Activated CD4-positive, alpha-beta T cell treated with anti-CD3 and anti-CD28 coated beads for 36 hours (primary cell): ENCODE measurements at regions not wholly inside any gene's neighbourhood (a gene's known extent, or its start where the extent isn't known, plus 50 kb on each side); places are given as distances from the start of the nearest gene placed in this dataset.
"Not testable (repeated sequence)": the region's sequence is repeated elsewhere in the genome, so short reads cannot be mapped to it uniquely, and the experiment has no call there.

ENCODE experiments used
- ATAC-seq: fragments of 200-7000 bp; cut with Tn5 transposase; one replicate; pipeline ENCODE4 v1.10.0; 2021; ENCODE audit warnings: mild to moderate bottlenecking, moderate library complexity
- CTCF ChIA-PET: fragments of 350-600 bp; sonication (Branson Sonifier 250); formaldehyde crosslinking; loops from one replicate; lab custom pipeline; 2021; ENCODE audit warnings: antibody characterized with exemption; lab: Charles Lee
- POLR2A ChIA-PET: fragments of 350-600 bp; sonication (Branson Sonifier 250); formaldehyde crosslinking; loops from one replicate; lab custom pipeline; 2021; ENCODE audit warnings: antibody characterized with exemption, inconsistent platforms; lab: Charles Lee
- DNase-seq: peaks from one replicate; pipeline ENCODE4 v3.0.0-alpha.2; 2020
- H3K27ac Mint-ChIP-seq: one replicate; pipeline ENCODE4 v1.8.0; 2021; ENCODE audit warnings: mixed read lengths
- H3K27me3 Mint-ChIP-seq: one replicate; pipeline ENCODE4 v1.8.0; 2021; ENCODE audit warnings: mixed read lengths
- H3K36me3 Mint-ChIP-seq: one replicate; pipeline ENCODE4 v1.8.0; 2021; ENCODE audit warnings: low read depth, mixed read lengths
- H3K4me1 Mint-ChIP-seq: one replicate; pipeline ENCODE4 v1.8.0; 2021; ENCODE audit warnings: mixed read lengths
- H3K4me3 Mint-ChIP-seq: one replicate; pipeline ENCODE4 v1.8.0; 2021; ENCODE audit warnings: mild to moderate bottlenecking, moderate library complexity, mixed read lengths
- H3K9me3 Mint-ChIP-seq: one replicate; pipeline ENCODE4 v1.8.0; 2021; ENCODE audit warnings: low read depth, mixed read lengths
- intact Hi-C, 2 experiments: fragments of 100-400 bp; cut with DNase I in 1 of 2; cut with micrococcal nuclease in 1 of 2; formaldehyde crosslinking; loops; one replicate each; pipeline versions ENCODE4 v1.14.2 to v1.15.1; 2022 to 2024; cut with DNase I, micrococcal nuclease

DNA sequence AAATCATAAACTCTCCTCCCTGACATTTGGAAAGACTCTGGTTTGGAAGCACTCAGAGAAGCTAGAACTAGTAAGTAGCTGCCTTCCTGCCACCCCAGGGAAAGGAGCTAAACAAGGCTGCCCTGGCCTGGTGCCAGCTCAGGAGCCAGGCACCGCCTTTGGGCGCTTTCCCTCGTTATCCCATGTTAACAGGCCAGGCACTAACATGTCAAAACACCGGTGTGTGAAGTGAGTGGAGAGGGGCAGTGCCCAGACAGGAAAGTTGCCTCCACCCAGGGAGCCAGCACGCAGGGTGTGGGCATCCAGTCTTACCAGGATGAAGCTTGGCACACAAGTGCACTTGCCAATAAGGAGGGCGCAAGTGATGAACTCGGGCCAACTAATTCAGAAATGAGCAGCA is 346.8 kb downstream of the RRAGC start:
- intact Hi-C loops, result no loop called here
- ATAC-seq, result no peak
- Mint-ChIP-seq H3K27ac (no peak overlapping the region), H3K27me3 (peaks cover 9% of the 10 kb centered on the region), H3K9me3 (no peaks in the 10 kb centered on the region), H3K4me3 (no peak overlapping the region), H3K36me3 (no peaks in the 10 kb centered on the region), H3K4me1 (no peaks in the 10 kb centered on the region)
- ChIA-PET CTCF (interaction anchor here (1.6 kb wide), 1 partner anchor 10 kb away, joined by 3 read pairs; no protein-coding TSS in a partner anchor), POLR2A (no interaction called here)
- DNase-seq, result no peak

DNA sequence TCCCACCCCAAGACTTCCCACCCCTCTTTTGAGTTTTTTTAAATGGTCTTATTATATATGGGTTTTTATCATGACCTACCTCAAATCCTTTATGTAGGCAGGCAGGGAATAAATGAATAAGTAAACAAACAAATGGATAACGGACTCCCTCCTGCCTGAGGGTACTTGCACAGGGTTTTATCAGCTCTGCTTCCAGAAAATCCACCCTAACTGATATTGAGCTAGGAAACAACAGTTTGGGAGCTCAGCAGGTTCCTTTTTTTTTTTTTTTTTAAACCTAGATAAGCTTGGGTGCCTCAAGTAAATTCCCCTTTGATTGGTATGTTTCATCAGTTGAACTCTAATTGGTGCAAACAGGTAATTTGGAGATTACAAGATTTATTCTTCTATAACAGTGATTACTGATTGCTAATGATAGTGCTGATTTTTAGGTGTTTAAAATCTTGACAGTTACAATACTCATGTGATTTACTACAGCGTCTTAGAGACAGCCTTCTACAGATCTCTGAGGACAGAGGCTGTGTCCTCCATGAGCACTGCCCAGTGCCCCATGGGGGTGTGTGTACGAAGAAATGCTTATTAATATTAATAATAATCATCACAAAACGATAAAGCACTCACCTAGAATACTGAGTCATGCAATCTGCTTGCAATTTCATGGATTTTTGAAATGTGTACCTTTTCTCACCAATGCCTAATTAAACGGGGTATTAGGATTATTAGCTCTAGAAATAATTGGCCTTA is 347.4 kb downstream of the RRAGC start:
- intact Hi-C loops, result no loop called here
- Mint-ChIP-seq H3K27ac (no peak overlapping the region), H3K4me1 (no peaks in the 10 kb centered on the region), H3K4me3 (no peak overlapping the region), H3K9me3 (no peaks in the 10 kb centered on the region), H3K36me3 (no peaks in the 10 kb centered on the region), H3K27me3 (peaks cover 9% of the 10 kb centered on the region)
- CTCF ChIA-PET, result no interaction called here
- POLR2A ChIA-PET, result no interaction called here
- DNase-seq, result no peak
- ATAC-seq, result no peak

DNA sequence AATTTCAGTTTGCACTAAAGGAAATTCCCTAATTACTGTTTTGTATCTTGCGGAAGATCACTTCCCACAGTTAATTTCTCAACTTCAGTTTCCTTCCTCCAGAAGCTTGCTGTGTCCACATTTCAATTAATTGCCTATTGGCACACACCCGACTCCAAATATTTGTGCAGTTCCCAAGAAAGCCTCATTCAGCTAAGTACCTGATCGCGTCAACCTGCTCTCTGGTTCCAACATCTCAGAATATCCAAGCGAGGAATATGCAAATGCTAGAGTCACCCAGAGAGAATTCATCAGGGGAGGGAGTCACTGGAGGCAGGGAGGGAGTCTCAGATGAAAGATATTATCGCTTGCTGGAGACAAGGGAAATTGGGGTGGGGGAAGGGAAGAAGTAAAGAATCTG is 351.3 kb downstream of the RRAGC start:
- POLR2A ChIA-PET, result no interaction called here
- ATAC-seq (no peak), DNase-seq (no peak)
- Mint-ChIP-seq H3K9me3 (no peaks in the 10 kb centered on the region), H3K36me3 (no peaks in the 10 kb centered on the region), H3K27me3 (peaks cover 15% of the 10 kb centered on the region), H3K27ac (no peak overlapping the region), H3K4me1 (peaks cover 2% of the 10 kb centered on the region), H3K4me3 (no peak overlapping the region)
- CTCF ChIA-PET, result no interaction called here
- intact Hi-C loops, result no loop called here

DNA sequence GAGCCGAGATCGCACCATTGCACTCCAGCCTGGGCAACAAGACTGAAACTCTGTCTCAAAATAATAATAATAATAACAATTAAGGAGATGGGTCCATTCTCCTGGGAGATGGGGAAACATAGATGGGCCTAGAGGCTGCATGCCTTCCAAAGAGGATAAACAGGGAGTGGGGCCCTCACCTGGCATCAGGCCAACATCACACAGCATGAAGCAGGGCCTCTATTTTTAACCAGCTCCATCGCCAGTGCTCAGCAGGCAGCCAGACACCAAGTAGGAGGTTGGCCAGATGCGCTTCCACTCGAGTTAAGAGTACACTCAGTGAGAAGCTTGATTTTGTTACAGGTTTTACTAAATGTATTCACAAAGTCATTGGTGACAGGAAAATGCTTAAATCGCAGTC is 352.0 kb downstream of the RRAGC start:
- ChIA-PET POLR2A (interaction anchor here (0.6 kb wide), 1 partner anchor 73 kb away, joined by 3 read pairs; no protein-coding TSS in a partner anchor), CTCF (interaction anchor here (0.7 kb wide), 1 partner anchor 291 kb away, joined by 3 read pairs; no protein-coding TSS in a partner anchor)
- intact Hi-C loops, result no loop called here
- Mint-ChIP-seq H3K9me3 (no peaks in the 10 kb centered on the region), H3K27me3 (peaks cover 15% of the 10 kb centered on the region), H3K36me3 (no peaks in the 10 kb centered on the region), H3K4me3 (no peak overlapping the region), H3K27ac (no peak overlapping the region), H3K4me1 (peaks cover 2% of the 10 kb centered on the region)
- ATAC-seq (no peak), DNase-seq (no peak)

DNA sequence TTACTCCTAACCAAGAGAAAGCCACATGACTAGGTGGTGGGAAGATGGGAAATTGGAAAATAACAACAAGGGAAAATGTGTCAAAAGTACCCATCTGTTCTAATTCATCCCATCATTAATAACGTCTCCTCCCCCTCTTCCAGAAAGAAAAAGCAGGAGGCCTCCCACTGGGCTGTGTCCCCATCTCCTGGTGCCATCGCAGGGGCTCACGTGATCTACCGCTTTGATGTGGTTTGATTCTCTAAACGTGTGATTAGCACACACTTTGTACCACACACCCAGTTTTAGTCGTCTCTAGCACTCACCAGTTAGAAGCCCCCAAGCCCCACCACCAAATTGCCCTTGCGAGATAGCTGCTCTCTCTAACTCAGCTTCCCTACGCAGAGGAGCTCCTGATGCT is 353.6 kb downstream of the RRAGC start:
- ATAC-seq (no peak), DNase-seq (no peak)
- Mint-ChIP-seq H3K27ac (no peak overlapping the region), H3K9me3 (no peaks in the 10 kb centered on the region), H3K36me3 (no peaks in the 10 kb centered on the region), H3K27me3 (peaks cover 11% of the 10 kb centered on the region), H3K4me3 (no peak overlapping the region), H3K4me1 (peaks cover 2% of the 10 kb centered on the region)
- ChIA-PET POLR2A (no interaction called here), CTCF (interaction anchor here (2.2 kb wide), 1 partner anchor 15 kb away, joined by 5 read pairs; no protein-coding TSS in a partner anchor)
- intact Hi-C loops, result no loop called here

DNA sequence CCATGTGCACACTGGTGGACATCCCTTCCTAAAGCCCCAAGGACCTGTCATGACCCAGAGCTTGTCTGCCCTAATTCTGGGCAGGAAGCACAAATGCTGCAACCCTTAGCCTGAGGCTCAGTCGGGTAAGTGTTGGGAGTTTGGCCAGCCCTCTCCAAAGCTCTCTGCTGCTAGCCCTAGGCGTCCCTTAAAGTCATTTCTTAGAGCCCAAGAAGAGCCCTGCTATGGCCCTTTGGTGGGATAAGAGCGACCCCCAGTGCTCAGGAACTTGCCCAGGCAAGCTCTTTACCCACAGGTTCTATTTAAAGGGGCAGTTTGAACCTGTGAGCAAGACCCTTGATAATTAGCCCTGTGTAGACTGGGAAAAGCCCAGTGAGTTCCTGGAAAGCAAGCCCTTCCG is 356.8 kb downstream of the RRAGC start:
- intact Hi-C loops, result no loop called here
- Mint-ChIP-seq H3K27ac (no peak overlapping the region), H3K36me3 (no peaks in the 10 kb centered on the region), H3K4me3 (no peak overlapping the region), H3K4me1 (peaks cover 2% of the 10 kb centered on the region), H3K27me3 (peaks cover 11% of the 10 kb centered on the region), H3K9me3 (no peaks in the 10 kb centered on the region)
- DNase-seq, result peak; percentile 10
- ChIA-PET CTCF (interaction anchor here (0.9 to 1.2 kb wide), 2 partner anchors 13 to 22 kb away, joined by 3 to 4 read pairs; no protein-coding TSS in a partner anchor), POLR2A (no interaction called here)
- no peak for ATAC-seq

DNA sequence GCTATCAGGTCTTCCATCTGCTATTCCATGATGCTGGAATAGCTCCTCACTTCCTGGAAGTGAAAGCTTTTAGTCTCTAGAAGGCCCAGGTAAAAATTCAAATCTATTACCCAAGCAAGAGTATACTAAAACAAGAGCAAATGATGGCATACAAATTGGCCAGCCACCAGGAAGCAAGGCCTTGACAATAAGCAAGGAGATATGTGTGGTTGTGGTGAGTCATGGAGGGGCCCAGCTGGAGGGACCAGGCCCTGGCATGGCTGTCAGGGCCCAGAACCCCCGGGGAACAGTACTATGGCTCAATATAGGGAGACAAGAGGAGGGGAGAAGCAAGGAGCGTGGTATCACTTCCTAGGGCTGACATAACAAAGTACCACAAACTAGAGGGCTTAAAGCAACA is 358.7 kb downstream of the RRAGC start:
- Mint-ChIP-seq H3K9me3 (no peaks in the 10 kb centered on the region), H3K36me3 (no peaks in the 10 kb centered on the region), H3K27ac (no peak overlapping the region), H3K27me3 (peaks cover 9% of the 10 kb centered on the region), H3K4me3 (no peak overlapping the region), H3K4me1 (no peaks in the 10 kb centered on the region)
- intact Hi-C loops, result no loop called here
- CTCF ChIA-PET, result no interaction called here
- no peak for DNase-seq
- ATAC-seq, result no peak
- POLR2A ChIA-PET, result no interaction called here

DNA sequence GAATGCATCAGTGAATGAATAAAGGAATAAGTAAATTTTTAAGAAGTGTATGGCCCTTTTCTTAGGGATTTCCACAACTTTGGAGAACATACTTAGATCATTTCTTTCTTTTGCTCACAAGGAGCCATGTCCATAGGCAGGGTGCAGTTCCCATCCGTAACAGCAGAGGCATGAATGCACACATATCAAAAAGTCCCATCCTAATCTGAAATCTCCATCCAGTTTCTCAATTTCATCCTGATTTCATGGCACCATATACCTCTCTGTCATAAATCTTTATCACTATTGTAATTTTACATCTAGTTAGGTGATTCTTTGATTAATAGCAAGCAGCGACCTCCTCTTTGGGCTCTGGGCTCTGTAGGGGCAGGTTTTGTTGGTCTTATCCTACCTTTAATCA is 359.2 kb downstream of the RRAGC start:
- POLR2A ChIA-PET, result no interaction called here
- no peaks in the 10 kb centered on the region for H3K9me3 Mint-ChIP-seq
- CTCF ChIA-PET, result interaction anchor here (0.9 to 1.0 kb wide), 2 partner anchors 25 to 114 kb away, joined by 3 read pairs; no protein-coding TSS in a partner anchor
- H3K4me1 Mint-ChIP-seq, result no peaks in the 10 kb centered on the region
- H3K27me3 Mint-ChIP-seq, result peaks cover 9% of the 10 kb centered on the region
- no peak overlapping the region for H3K4me3 Mint-ChIP-seq
- intact Hi-C loops, result no loop called here
- no peak overlapping the region for H3K27ac Mint-ChIP-seq
- ATAC-seq (no peak), DNase-seq (no peak)
- no peaks in the 10 kb centered on the region for H3K36me3 Mint-ChIP-seq

DNA sequence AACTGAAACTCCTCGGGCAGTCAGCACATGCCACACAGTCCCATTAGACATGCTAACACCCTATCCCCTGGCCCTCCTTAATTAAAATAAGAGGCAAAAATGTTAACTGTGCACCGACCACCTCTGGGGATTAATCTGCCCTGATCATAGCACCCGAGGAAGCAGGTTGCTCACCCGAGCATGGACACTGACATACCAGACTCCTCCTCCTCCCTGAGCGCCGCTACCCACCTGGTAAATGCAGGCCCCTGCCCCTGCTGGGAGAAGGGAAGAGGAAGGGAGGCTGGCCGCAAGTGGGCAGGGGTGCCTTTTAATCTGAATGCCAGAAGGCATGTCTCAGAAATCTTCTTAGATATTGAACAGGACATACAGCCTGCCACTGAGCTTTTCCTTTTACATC is 360.9 kb downstream of the RRAGC start:
- H3K4me3 Mint-ChIP-seq, result no peak overlapping the region
- intact Hi-C loops, result no loop called here
- no peak overlapping the region for H3K27ac Mint-ChIP-seq
- ChIA-PET POLR2A (interaction anchor here (0.6 kb wide), 1 partner anchor 217 kb away, joined by 3 read pairs; no protein-coding TSS in a partner anchor), CTCF (interaction anchor here (0.8 to 1.0 kb wide), 2 partner anchors 38 to 379 kb away, joined by 3 to 4 read pairs; no protein-coding TSS in a partner anchor)
- no peaks in the 10 kb centered on the region for H3K4me1 Mint-ChIP-seq
- H3K27me3 Mint-ChIP-seq, result peaks cover 7% of the 10 kb centered on the region
- no peaks in the 10 kb centered on the region for H3K36me3 Mint-ChIP-seq
- no peak for ATAC-seq
- no peak for DNase-seq
- no peaks in the 10 kb centered on the region for H3K9me3 Mint-ChIP-seq

DNA sequence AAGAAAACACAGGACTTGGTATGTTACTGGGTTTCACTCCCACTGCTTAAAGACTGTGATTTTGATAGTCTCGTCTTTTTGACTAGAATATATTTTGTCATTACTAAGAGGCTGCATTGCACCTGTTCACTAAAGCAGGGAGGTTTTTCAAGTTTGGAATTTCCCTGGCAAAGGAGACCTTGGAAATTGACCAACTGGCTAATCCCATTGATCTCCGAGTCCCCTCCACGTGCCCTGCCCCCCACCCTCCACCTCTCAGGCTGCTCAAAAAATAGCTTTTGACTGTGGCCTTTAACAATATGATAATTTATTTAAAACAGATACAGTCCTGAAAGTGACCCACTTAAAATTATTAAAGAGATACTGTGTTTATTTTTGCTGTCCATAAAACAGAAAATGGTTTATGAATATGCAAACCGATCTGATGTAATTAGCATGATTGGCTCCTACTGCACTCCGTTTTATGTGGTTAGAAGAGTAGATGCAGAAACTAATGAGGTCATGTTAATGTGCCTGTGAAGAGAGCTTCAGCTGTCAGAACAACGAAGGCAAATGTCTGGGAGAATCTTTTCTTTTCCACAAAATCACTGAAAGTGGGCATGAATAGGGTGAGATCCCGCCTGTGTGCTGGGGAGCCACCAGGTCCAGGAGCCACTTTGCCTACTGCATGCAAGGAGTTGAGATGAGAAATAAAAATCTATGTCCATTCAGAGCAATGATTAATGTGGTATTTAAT is 361.5 kb downstream of the RRAGC start:
- no peak overlapping the region for H3K4me3 Mint-ChIP-seq
- H3K36me3 Mint-ChIP-seq, result no peaks in the 10 kb centered on the region
- no peaks in the 10 kb centered on the region for H3K4me1 Mint-ChIP-seq
- DNase-seq (no peak), ATAC-seq (no peak)
- POLR2A ChIA-PET, result interaction anchor here (0.6 kb wide), 1 partner anchor 216 kb away, joined by 3 read pairs; no protein-coding TSS in a partner anchor
- intact Hi-C loops, result no loop called here
- H3K27ac Mint-ChIP-seq, result no peak overlapping the region
- CTCF ChIA-PET, result interaction anchor here (0.8 kb wide), 2 partner anchors 46 to 379 kb away, joined by 3 to 4 read pairs; no protein-coding TSS in a partner anchor
- H3K27me3 Mint-ChIP-seq, result peaks cover 6% of the 10 kb centered on the region
- H3K9me3 Mint-ChIP-seq, result no peaks in the 10 kb centered on the region

DNA sequence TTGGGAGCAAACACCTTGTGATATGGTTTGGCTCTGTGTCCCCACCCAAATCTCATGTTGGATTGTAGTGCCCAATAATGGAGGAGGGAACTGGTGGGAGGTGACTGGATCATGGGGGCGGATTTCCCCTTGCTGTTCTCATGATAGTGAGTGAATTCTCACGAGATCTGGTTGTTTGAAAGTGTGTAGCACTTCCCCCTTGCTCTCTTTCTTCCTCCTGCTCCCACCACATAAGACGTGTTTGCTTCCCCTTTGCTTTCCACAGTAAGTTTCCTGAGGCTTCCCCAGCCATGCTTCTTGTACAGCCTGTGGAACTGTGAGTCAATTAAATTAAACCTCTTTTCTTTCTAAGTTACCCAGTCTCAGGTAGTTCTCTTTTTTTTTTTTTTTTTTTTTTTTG is 366.3 kb downstream of the RRAGC start:
- H3K4me1 Mint-ChIP-seq, POLR2A ChIA-PET: not testable (repeated sequence)
- intact Hi-C loops, result loop anchor here (5.0 kb wide), 2 partner anchors 94 to 319 kb away; no protein-coding TSS in a partner anchor

More for the DNA sequence above, 366.3 kb downstream of the RRAGC start:
- ATAC-seq, H3K4me3 Mint-ChIP-seq, CTCF ChIA-PET, H3K9me3 Mint-ChIP-seq, DNase-seq, H3K36me3 Mint-ChIP-seq, H3K27me3 Mint-ChIP-seq, H3K27ac Mint-ChIP-seq: not testable (repeated sequence)
